ENCODE measurements at regions not wholly inside any gene's neighbourhood (a gene's known extent, or its start where the extent isn't known, plus 50 kb on each side); places are given as distances from the start of the nearest gene placed in this dataset.

- Histone ChIP-seq H3K9me3 (peaks cover 0 to 6% of the 10 kb centered on the region in 2 donors), H3K4me3 (no peak overlapping the region), H3K36me3 (no peaks in the 10 kb centered on the region), H3K4me1 (no peaks in the 10 kb centered on the region), H3K27me3 (no peaks in the 10 kb centered on the region), H3K27ac (no peak overlapping the region)
- intact Hi-C loops (cut with DNase I; ENCODE audit: low total_unique reads): no loop called here
- no peak for TF ChIP-seq CTCF (IDR thresholded peaks at IDR 0.05)
- no peak for TF ChIP-seq POLR2AphosphoS5 (IDR thresholded peaks at IDR 0.05)
- no peak for TF ChIP-seq POLR2A (IDR thresholded peaks at IDR 0.05)
- DNase-seq (ENCODE audit: low spot score in 2 of 2): no peak
These were observed 74.3 kb upstream of the SOX6 start for GRCh38 chr11:16430674-16431073.

GRCh38 chr11:16421826-16422225, 65.5 kb upstream of the SOX6 start:
- no peak overlapping the region for H3K27ac ChIP-seq
- TF ChIP-seq POLR2A (IDR thresholded peaks at IDR 0.05) (no peak), CTCF (IDR thresholded peaks at IDR 0.05) (no peak), POLR2AphosphoS5 (IDR thresholded peaks at IDR 0.05) (no peak)
- H3K4me3 ChIP-seq: no peak overlapping the region
- intact Hi-C loops (cut with DNase I; ENCODE audit: low total_unique reads): no loop called here
- H3K27me3 ChIP-seq: no peaks in the 10 kb centered on the region
- DNase-seq (ENCODE audit: low spot score in 2 of 2): no peak
- H3K4me1 ChIP-seq: no peaks in the 10 kb centered on the region
- no peaks in the 10 kb centered on the region for H3K9me3 ChIP-seq
- H3K36me3 ChIP-seq: no peaks in the 10 kb centered on the region

GRCh38 chr11:16418428-16419097, 62.2 kb upstream of the SOX6 start:
- no peaks in the 10 kb centered on the region for H3K4me1 ChIP-seq
- H3K27me3 ChIP-seq: no peaks in the 10 kb centered on the region
- intact Hi-C loops (cut with DNase I; ENCODE audit: low total_unique reads): no loop called here
- no peaks in the 10 kb centered on the region for H3K9me3 ChIP-seq
- H3K27ac ChIP-seq: no peak overlapping the region
- H3K4me3 ChIP-seq: no peak overlapping the region
- no peaks in the 10 kb centered on the region for H3K36me3 ChIP-seq
- TF ChIP-seq POLR2A (IDR thresholded peaks at IDR 0.05) (no peak), CTCF (IDR thresholded peaks at IDR 0.05) (no peak), POLR2AphosphoS5 (IDR thresholded peaks at IDR 0.05) (no peak)
- no peak for DNase-seq (ENCODE audit: low spot score in 2 of 2)

GRCh38 chr11:16412525-16413172, 56.3 kb upstream of the SOX6 start:
- intact Hi-C loops (cut with DNase I; ENCODE audit: low total_unique reads): no loop called here

More at GRCh38 chr11:16412525-16413172, 56.3 kb upstream of the SOX6 start:
- Histone ChIP-seq H3K27me3 (no peaks in the 10 kb centered on the region), H3K36me3 (no peaks in the 10 kb centered on the region), H3K4me3 (no peak overlapping the region), H3K27ac (no peak overlapping the region), H3K4me1 (no peaks in the 10 kb centered on the region), H3K9me3 (no peaks in the 10 kb centered on the region)
- no peak for DNase-seq (ENCODE audit: low spot score in 2 of 2)
- no peak for TF ChIP-seq CTCF (IDR thresholded peaks at IDR 0.05)
- TF ChIP-seq POLR2AphosphoS5 (IDR thresholded peaks at IDR 0.05): no peak
- TF ChIP-seq POLR2A (IDR thresholded peaks at IDR 0.05): no peak
